GM10266 (cell line): ENCODE measurements at regions not wholly inside any gene's neighbourhood (a gene's known extent, or its start where the extent isn't known, plus 50 kb on each side); places are given as distances from the start of the nearest gene placed in this dataset.
"Not testable (repeated sequence)": the region's sequence is repeated elsewhere in the genome, so short reads cannot be mapped to it uniquely, and the experiment has no call there.

ENCODE experiments used
- DNase-seq: peaks from one replicate; pipeline ENCODE4 v3.0.0; 2012; ENCODE audit errors: extremely low spot score
- TF ChIP-seq, protein P1 (sequence below): IDR thresholded peaks from 2 replicates; pipeline ENCODE4 v1.5.1; 2012; ENCODE audit warnings: mild to moderate bottlenecking, low read depth; ENCODE audit not compliant: control insufficient read depth, insufficient read depth; ENCODE audit errors: missing control alignments

DNA sequence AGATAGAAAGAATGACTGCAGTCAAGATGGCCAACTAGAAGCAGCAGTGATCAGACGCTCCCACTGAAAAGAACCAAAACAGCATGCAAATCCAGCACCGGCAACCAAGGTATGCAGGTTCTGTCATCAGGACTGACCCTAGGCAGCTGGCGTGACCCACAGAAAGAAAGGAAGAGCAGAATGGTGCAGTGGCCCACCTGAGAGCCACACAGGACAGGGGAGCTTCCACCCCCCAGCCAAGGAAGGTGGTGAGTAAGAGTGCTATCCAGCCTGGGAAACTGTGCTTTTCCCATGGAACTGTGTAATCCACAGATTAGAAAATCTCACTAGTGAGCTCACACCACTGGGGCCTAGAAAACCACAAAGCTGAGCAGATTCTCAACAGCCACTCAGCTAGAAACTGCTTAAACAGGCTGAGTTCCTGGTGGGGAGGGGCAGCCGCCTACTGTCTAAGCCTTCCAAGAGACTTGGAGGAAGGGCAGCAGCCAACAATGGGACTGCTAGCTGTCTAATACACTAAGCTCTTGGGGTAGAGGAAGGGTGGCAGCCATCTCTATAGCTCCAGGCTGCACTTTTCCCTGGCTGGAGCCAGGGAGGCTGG, 127.9 kb downstream of the EVA1A start:
- peak; percentile 59 for DNase-seq
- TF ChIP-seq, protein P1, sequence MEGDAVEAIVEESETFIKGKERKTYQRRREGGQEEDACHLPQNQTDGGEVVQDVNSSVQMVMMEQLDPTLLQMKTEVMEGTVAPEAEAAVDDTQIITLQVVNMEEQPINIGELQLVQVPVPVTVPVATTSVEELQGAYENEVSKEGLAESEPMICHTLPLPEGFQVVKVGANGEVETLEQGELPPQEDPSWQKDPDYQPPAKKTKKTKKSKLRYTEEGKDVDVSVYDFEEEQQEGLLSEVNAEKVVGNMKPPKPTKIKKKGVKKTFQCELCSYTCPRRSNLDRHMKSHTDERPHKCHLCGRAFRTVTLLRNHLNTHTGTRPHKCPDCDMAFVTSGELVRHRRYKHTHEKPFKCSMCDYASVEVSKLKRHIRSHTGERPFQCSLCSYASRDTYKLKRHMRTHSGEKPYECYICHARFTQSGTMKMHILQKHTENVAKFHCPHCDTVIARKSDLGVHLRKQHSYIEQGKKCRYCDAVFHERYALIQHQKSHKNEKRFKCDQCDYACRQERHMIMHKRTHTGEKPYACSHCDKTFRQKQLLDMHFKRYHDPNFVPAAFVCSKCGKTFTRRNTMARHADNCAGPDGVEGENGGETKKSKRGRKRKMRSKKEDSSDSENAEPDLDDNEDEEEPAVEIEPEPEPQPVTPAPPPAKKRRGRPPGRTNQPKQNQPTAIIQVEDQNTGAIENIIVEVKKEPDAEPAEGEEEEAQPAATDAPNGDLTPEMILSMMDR, result no peak

DNA sequence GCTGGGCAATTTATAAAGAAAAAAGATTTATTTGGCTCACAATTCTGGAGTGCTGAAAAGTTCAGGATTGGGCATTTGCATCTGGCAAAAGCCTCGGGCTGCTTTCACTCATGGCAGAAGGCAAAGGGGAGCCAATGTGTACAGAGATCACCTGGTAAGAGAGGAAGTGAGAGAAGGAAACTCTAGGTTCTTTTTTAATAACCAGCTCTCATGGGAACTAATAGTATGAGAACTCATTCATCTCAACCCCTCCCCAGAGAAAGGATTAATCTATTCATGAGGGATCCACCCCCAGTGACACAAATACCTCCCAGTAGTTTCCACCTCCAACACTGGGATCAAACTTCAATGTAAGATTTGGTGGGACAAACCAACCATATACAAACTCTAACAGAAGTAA, 129.0 kb downstream of the EVA1A start:
- peak; percentile 26 for DNase-seq
- TF ChIP-seq, protein P1, result no peak

DNA sequence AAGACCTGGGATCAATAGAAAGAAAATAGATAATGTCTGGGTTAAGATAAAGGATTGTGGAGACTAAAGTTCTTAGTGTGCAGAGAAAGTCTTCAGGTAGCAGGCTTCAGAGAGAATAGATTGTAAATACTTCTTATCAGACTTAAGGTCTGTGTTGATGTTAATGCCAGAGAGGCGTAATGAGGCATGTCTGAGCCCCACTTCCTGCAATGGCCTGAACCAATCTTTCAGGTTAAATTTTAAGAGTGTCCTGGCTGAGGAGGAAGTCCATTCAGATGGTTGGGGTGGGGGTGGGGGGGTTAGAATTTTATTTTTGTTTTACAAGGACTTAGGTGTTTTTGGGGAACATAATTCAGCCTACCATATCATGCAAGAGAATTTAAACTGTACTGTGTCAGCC, 129.5 kb downstream of the EVA1A start:
- TF ChIP-seq, protein P1, result no peak
- no peak for DNase-seq

DNA sequence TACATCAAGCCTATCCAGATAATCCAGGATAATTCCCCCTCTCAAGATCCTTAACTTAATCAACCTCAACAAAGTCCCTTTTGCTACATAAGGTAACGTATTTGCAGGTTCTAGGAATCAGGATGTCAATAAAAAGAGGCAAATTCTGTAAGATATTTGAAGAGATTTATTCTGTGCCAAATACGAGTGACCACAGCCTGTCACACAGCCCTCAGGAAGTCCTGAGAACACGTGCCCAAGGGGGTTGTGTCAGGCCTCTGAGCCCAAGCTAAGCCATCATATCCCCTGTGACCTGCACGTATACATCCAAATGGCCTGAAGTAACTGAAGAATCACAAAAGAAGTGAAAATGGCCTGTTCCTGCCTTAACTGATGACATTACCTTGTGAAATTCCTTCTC, 130.3 kb downstream of the EVA1A start:
- not testable (repeated sequence) for DNase-seq

DNA sequence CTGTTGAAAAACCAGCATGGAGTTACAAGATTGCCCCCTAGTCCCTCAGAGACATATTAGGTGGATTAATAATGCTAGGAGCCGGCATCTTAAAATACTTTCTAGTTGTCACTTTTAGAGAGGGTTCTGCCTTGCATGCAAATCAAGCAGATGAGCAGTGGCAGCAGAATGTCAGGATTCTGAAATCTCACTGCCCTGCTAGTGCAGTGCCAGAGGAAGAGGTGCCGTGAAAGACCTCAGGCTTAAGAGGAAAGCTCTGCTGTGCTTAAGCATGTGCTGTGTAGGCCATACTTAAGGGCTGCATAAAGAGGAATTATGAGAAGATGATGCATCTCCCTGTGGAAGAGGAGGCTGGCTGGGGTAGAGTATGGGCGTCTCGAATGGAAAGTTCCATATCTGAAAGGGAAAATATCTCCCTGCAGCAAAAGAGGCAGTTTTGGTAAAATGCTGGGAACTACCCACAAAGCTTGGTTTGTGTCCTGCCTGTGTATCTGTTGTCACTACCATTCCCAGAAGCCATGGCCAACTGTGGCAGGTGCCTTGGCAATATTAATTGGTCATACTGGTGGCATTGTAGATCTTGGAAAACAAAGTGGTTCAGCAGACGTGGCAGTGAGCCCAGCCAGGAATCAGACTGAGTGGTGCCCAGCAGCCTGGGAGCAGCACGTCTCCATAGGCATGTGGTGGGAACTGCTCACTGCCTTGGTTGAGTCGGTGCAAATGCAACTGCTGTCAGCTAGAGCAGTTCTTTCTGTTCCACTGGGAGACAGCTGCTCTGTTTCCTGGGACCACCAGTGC, 131.9 kb downstream of the EVA1A start:
- DNase-seq, result no peak
- TF ChIP-seq, protein P1, result no peak

DNA sequence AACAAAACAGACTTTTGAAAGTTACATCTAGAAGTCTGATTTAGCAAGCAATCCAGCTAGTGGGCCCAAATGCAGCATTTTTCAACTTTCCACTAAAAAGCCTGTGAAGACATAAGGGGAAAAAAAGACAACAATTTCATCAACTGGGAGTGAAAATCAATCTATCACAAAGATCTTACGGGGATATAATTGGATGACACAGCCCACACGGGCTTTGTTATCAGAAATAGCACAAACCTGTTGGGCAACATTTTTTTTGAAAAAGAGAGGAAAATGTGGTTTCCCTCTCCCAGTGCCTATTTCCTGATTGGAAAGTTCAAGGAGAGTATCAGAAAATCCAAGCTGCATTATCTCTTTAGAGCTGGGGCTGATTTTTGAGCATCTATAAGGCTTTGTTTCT, 132.7 kb downstream of the EVA1A start:
- TF ChIP-seq, protein P1, result no peak
- no peak for DNase-seq

DNA sequence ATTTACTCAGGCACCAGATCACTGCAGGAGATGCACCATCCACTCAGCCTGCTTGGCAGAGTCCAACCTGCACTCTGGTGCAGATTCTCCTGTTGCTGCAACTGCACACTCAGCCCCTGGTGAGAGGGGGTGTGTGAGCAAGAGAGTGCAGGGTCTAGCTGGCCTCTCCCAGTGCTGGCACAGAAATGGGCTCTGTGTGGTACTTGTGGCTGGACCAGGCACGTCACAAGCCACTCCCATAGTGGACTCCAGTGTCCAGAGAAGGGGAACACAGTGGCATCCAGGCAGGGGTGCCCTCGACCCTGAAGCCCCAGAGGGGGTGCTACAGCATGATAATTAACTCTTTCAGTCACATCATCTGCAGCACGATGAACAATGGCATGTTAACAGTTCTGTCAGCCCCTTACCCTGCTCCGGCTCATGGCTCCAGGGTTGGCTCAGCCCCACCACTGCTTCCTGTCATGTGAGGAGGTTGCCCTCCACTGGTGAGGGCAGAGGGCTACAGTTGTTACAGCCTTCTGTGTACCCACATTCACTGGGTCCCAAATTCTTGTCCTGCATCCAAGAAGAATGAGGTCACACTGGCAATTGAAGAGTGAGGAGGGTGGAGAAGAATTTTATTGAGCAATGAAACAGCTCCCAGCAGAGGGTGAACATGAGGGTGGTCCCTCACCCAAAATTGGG, 135.7 kb downstream of the EVA1A start:
- no peak for DNase-seq
- TF ChIP-seq, protein P1, result no peak

DNA sequence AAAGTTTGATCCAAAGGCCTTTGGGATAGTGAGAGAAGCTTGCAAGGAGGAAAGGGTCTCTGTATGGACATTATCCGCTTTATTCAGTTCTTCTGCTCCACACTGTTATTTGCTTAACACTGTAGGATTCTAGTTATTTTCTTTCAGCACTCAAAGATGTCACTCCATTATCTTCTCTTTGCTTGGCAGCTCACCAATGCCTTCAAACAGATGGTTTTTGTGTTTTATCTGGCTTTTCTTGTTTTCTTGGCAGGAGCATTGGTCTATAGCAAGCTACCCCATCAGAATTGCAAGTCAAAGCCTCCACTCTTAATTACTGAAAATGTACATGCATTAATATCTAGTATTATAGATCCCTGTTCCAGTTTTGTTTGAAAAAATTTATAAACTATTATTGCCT, 138.8 kb downstream of the EVA1A start:
- TF ChIP-seq, protein P1, result no peak
- DNase-seq, result no peak
